Stimulated activated CD8-positive, alpha-beta memory T cell treated with anti-CD3 and anti-CD28 coated beads, Interleukin-7, amount 100 ng/mL, for 1 hour (primary cell): ENCODE measurements at regions not wholly inside any gene's neighbourhood (a gene's known extent, or its start where the extent isn't known, plus 50 kb on each side); places are given as distances from the start of the nearest gene placed in this dataset.

Source experiments
- DNase-seq, 2 donors: peaks; one replicate each; pipeline ENCODE4 v3.0.0-alpha.2; 2020; ENCODE audit warnings: low read depth in 2 of 2

DNA sequence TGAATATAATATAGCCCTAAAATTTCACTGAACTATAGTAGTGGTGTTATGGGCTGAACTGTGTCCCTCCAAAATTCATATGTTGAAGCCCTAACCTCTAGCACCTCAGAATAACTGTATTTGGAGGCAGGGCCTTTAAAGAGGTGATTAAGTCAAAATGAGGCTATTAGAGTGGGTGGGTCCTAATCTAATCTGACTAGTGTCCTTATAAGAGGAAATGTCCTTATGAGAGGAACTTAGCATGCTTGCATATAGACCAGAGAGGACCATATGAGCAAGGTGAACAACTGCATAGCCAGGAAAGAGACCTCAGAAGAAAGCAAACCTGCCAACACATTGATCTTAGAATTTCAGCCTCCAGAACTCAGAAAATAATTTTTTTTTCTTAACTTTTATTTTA is 238.4 kb downstream of the ZEB2 start:
- DNase-seq, result no peak

DNA sequence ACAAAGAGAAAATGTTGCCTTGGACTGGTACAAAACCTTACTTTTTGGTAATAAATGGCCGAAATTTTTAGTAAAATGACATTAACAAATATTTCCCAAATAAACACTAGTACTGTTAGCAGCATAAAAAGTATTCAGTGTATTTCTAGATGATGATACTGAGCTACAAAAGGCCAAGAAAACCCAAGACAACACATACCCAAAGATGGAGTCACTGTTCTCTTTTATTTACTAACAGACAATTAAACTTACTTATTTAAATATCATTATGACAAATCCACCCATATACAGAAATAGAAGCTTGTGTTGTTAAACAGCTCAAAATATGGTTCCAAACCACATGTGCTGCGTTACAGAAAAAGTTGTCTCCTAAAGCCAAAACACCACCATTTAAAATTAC is 239.9 kb downstream of the ZEB2 start:
- DNase-seq, result no peak

DNA sequence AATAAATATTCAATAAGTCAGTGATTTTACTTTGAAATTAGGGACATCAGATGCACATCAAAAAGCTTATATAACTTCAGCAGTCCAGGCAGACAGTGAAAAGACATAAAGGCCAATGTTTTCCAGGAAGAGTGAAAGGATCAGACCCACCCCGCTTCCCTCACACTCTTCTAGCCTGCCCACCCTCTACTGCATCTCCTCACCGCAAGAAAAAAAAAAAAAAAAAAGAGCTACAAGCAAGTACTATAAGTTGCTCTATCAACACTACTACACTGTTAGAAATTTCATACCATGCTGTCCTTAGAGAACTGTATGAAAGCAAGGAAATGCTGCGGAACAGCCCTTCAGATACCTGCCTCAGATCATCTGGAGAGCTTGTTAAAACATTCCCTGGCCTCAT is 240.8 kb downstream of the ZEB2 start:
- no peak for DNase-seq

DNA sequence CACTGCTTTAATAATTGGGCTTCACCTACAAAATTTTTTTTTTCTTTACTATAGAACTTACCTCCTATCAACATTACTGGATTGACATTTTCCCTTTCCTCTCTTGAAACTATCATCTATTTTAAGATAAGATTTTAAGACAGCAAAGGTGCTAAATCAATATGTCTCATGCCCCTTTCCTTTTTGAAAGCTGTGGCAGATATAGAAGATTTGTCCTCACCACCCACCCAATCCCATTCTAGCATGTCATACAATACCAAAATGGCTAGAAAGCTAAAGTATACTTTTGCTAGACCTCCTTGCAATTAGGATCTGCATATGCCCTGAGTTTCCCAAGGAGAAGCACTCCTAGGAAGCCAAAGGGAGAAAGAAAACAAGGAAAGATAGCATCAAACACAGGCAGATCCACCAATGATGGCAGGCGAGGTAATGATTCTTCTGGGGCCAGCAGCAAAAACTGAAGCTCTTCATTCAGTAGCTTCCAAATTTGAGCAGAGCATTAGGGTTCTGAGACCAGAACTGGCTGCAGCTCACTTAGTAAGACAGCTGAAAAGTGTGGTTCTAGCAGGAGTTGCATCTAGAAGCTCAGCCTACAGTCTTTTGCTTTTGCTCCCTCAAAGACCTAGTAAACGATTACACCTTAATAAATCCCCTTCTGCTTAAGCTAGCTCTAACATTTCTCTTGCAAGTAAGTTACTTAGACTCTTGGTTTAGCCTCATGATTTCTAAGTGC is 242.1 kb downstream of the ZEB2 start:
- no peak for DNase-seq

DNA sequence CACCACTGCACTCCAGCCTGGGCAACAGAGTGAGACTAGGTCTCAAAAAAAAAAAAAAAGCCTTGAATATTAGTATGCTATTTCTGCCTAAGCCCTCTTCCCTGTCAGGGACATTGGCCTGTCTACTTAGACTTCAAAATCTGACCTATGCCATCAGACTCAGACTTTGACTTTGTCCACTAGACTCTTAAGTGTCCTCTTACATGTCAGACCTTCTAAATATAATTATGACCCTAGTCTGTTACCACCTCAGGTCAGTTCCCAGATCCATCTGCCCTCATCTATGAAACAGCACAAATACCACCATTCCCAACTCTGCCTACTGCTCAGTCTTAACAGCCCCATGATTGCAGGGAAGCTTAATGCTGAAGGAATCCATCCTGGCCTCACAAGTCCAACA is 244.6 kb downstream of the ZEB2 start:
- no peak for DNase-seq

DNA sequence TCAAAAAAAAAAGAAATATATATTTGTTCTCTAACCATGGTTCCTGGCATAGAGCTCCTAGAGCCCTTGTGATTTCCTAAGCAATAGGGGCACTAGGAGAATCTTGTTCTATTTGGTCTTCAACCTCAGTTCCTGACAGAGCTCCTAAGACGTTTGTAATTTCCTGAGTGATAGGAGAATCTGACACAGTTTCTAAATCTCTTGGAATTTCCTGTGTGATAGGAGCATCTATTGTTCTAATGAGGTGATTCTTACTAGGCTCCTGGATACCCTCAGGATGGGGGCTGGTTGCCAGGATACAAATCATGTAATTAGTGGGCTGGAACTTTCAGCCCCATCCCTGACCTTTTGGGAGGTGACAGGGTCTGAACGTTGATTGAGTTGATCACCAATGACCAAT is 245.8 kb downstream of the ZEB2 start:
- DNase-seq, result no peak

DNA sequence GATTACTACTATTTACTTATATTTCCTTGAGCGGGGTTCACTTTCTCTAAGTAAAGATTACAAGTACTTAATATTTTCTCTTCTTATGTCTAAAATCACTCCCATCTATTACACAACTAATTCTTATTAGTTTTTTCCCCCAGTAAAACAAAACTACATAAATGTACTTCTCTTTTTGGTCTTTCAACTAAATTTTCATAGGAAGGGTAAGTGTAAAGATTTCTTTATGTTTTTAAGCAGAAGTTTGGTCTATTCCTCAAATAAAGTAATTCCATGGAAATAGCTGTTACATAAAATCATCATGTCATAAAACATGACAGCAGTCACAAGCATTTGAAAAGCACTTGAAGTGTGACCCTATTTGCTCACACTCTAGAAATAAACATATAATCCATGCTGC is 249.0 kb downstream of the ZEB2 start:
- DNase-seq, result no peak

DNA sequence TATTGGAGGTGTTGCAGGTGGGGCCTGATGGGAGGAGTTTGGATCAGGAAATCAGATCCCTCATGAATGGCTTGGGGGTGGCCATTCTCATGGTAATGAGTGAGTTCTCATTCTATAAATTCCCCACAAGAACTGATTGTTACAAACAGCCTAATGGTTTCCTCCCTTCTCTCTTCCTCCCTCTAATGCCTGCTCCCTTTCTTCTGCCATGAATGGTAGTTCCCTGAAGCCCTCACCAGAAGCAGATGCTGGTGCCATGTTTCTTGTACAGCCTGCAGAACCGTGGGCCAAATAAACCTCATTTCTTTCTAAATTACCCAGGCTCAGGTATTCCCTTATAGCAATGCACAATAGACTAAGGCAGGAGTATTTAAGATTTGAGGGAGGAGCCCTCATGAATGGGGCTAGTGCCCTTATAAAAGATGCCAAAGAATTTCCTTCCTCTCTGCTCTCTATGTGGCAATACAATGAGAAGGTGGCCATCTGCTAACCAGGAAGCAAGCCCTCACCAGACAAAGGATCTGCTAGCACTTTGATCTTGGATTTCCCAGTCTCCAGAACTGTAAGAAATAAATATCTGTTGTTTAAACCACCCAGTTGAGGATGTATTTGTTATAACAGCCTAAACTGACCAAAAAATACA is 251.8 kb downstream of the ZEB2 start:
- DNase-seq, result no peak

DNA sequence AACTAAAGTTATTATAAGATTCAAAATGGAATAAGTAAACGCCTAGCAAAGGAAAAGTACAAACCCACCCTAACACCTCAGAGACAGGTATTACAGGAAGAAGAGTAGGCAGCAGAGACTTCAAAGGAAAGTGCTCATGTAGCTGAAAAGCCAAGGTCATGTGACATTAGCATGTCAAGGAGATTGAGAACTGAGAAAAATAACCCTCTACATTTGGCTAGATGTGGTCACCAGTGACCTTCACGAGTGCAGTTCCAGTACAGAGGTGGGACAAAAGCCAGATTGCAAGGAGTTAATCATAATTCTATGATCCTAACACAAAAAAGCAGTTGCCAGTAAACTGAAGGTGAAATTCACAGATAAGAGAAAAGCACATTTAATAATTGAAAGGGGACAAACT is 252.7 kb downstream of the ZEB2 start:
- no peak for DNase-seq

DNA sequence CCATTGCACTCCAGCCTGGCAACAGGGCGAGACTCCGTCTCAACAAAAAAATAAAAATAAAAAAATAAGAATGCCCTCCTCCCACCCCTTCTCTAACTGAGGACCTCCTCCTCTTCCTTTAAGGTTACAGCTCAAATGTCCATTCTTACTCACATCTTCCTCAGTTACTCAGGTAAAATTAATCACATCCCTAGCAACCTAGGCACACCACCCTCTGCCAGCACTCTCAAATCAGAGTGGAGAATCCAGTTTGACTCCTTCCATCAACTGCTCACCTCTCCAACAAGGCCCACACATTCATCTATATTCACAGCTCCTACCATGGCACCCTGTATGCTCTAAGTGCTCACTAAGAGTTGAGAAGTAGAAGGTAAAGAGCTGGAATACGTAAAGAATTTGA is 254.3 kb downstream of the ZEB2 start:
- DNase-seq, result no peak

DNA sequence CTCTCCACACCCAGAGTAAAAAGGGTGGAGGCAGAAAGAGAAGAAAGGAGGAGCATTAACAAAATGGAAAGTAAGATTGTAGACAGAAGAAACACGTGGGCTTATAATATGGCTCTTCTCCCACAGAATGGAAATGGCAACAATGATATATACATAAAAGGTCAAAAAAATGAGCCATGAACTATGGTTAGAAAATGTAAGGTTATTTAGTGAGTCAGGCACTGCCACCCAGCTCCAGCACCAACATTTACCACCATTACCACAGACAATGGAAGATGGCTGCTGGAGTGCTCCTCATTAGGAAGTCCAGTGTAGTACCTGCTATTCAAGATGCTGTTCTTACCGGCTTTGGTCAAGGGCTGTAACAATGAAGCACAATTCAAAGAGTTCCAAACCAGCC is 258.0 kb downstream of the ZEB2 start:
- DNase-seq, result no peak

DNA sequence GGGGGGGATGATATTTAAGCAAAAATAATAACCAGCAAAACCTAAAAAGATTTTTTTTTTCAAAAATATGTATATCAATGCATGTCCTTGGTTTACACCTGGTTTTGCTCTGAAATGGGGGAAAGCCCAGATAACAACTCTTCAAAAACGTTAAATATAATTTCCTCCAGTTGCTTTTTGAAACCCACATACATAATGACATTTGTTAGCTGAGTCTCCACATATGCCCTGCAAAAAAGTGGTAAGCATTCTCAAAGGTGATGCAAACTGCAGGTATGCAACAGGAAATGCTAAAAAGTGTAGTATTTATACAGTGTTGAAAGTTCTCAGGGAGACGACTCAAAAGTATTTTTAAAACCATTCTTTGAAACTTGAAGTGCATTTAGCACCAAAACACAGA is 258.6 kb downstream of the ZEB2 start:
- DNase-seq, result no peak

DNA sequence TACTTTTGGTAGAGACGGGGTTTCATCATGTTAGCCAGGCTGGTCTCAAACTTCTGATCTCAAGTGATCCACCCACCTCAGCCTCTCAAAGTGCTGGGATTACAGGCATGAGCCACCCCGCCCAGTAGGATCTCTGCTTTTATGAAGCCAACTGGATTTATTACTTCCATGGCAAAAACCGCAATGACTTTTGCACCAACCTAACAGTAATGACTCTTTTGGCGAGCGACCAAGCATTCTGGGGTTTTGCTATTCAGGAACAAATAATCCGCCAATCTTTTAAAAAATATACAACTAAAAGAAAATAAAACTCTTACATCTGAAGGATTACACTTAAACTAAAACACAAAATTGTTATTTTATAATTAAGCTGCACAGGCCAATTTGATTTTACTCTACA is 260.6 kb downstream of the ZEB2 start:
- DNase-seq, result no peak

DNA sequence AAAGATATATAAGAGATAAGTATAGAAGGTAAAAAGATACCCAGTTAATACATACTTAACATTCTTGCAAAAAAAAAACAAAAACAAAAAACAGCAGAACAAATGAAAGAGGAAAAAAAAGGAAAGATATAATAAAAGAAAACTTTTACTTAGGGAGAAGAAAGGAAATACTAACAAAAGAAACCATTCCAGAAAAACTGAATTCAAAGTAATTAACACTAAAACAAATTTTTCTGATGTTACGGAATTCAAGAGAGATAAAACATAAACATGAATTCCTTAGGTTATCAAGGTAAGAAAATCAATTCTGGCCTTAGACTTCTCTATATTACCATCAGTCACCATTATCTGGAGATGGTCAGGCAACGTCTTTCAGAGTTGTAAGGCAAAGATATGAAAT is 261.8 kb downstream of the ZEB2 start:
- DNase-seq, result no peak

DNA sequence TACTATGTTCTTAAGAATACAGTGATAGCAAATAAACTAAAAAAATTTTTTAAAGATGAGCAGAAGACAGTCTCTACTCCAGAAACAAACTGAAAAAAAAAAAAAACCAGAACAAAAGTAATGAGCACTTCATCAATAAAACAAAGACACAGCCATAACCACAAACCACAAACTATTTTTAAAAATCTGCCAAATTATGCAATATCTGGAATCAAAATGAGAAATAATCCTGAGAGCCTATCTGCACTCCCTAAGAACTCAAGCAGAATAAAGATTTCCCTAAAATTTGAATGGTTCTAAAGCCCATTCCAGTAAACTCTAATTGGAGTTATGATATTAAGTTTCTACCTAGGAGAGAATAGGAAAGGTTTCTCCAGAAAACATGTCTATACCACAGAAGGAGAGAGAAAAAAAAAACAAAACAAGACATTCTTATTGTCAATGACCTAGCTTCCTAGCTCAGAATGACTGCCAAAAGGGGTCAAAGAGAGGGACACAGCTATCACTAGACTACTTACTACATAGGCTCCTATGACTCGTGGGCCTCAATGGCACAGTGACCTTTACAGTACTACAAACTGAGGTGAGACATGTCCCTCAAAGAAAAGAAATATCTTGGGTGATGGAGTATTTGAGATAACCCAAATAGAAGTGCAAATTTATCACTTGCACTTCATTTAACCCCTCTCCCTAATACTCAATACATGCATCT is 262.8 kb downstream of the ZEB2 start:
- DNase-seq, result no peak

DNA sequence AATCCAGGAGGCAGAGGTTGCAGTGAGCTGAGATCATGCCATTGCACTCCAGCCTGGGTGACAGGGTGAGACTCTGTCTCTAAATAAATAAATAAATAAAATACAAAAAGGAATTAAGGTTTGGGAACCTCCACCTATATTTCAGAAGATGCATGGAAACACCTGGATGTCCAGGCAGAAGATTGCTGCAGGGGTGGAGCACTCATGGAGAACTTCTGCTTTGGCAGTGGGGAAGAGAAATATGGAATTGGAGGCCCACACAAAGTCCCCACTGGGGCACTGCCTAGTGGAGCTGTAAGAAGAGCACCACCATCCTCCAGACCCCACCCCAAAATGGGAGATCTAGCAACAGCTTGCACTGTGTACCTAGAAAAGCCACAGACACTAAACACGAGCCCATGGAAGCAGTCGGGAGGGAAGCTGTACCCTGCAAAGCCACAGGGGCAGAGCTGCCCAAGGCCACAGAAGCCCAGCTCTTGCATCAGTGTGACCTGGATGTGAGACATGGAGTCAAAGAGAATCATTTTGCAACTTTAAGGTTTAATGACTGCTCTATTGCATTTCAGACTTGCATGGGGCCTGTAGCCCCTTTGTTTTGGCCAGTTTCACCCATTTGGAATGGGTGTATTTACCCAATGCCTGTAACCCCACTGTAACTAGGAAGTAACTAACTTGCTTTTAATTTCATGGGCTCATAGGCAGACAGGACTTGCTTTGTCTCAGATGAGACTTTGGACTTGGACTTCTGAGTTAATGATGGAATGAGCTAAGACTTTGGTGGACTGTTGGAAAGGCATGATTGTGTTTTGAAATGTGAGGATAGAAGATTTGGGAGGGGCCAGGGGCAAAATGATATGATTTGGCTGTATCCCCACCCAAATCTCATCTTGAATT is 265.3 kb downstream of the ZEB2 start:
- DNase-seq, result no peak

DNA sequence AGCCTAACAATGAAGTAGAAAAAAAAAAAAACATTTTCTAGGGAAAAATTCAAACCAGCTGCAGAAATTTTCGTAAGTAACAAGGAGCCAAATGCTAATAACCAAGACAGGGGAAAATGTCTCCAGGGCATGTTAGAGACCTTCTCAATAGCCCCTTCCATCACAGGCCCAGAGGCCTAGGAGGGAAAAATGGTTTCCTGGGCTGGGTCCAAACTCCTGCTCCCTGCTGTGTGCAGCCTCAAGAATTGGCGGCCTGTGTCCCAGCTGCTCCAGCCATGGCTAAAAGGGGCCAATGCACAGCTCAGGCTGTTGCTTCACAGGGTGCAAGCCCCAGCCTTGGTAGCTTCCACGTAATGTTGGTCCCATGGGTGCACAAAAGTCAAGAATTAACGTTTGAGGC is 266.2 kb downstream of the ZEB2 start:
- DNase-seq, result no peak

DNA sequence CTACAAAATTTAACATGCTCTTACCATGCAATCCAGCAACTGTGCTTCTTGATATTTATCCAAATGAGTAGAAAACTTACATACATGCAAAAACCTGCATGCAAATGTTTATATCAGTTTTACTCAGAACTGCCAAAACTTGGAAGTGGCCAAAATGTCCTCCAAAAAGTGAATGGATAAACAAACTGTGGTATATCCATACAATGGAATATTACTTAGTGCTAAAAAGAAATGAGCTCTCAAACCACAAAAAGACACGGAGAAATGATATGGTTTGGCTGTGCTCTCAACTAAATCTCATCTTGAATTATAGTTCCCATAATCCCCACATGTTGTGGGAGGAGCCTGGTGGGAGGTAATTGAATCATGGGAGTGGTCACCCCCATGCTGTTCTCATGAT is 267.2 kb downstream of the ZEB2 start:
- no peak for DNase-seq

DNA sequence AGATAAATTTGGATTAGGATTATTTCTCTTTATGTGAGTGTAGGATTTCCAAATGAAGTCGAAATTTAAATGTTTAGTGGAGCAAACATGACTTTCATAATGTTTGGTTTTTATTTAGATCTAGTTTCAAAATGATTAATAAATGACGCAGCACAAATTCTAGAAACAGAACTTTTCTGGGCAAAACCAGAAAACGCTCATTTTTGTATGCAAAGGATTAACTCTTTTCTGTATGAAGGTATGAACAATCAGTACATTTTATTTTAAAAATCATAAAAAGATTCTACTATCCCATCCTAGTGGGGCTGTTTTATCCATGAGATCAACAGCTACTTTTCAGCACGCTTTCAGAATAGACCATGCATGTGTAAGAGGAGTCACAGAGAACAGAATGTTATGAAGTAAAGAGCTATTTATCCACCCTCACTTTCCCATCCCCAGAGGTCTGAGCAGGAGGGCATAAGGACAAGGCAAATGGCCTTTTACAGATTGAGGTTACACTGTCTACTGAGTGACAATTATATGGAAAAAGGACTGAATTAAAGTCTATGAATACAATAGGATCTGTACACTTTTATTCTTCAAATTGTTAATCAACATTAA is 270.8 kb downstream of the ZEB2 start:
- no peak for DNase-seq

DNA sequence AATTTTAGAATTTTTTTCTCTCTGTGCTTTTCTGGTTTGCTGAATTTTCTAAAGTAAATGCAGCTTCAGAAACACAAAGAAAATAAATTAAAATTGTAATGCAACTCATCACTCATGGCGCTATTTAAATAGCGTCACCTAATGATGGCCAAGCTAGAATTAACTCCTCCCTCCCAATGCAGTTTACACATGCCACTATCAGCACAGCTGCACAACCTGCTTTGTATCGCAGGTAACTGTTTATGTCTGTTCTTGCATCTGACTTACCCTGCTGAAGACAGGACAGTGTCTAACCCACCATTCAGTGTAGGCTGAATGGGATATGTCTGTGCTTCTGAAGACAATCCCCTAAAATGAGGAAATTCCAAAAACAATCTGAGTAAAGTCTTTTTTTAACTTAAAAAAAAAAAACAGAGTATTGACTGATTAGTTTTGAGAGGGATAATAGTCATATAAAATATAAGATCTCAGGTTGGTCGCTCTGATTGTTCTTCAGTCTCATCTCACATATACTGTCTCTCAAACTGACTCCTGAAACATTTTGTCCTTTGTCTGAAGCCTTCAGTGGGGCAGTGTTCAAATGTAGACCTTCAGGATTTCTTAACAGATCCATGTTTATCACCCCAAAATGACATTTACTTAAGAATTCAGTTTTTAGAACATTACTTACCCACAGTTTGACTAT is 271.4 kb downstream of the ZEB2 start:
- DNase-seq, result no peak

DNA sequence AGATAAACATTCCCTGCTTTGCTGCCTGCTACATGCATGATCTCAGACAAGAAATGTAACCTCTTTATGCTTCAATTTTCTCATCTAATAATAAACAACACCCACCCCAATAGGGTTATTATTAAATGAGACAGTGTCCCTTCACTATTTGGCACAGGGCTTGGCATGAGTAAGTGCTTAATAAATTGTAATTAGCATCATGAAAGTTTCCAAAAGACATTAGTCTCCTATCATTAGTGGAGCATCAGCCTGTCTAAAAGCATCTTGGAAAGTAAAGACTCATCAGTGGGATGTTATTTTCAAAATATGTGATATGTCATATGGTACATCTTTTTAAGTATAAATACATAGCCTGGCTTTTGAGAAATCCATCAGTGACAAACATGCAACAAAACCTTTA is 275.0 kb downstream of the ZEB2 start:
- DNase-seq, result no peak
